Activated T-cell treated with anti-CD3 and anti-CD28 coated beads, Interleukin-2, amount 50 U/mL, for 72 hours (primary cell): ENCODE measurements at regions not wholly inside any gene's neighbourhood (a gene's known extent, or its start where the extent isn't known, plus 50 kb on each side); places are given as distances from the start of the nearest gene placed in this dataset.

Experiments
- ATAC-seq, 2 donors: fragments of 150-1000 bp; cut with Tn5 transposase; replicated peaks in 1 of 2; 2 replicates each; pipeline ENCODE4 v1.10.0; 2021; ENCODE audit warnings: moderate library complexity in 2 of 2, mild to moderate bottlenecking in 1 of 2
- DNase-seq, 2 donors: peaks; one replicate each; pipeline ENCODE4 v3.0.0; 2021 to 2022; ENCODE audit warnings: mixed read lengths in 1 of 2
- H3K27ac Mint-ChIP-seq: one replicate; pipeline ENCODE4 v1.8.0; 2022; ENCODE audit warnings: mild to moderate bottlenecking, moderate library complexity, mixed read lengths
- H3K27me3 Mint-ChIP-seq: one replicate; pipeline ENCODE4 v1.8.0; 2022; ENCODE audit warnings: low read depth, mixed read lengths
- H3K36me3 Mint-ChIP-seq, 2 donors: one replicate each; pipeline ENCODE4 v1.8.0; 2022; ENCODE audit warnings: mixed read lengths in 2 of 2, mild to moderate bottlenecking in 1 of 2; ENCODE audit not compliant: insufficient read depth in 2 of 2
- H3K4me1 Mint-ChIP-seq: one replicate; pipeline ENCODE4 v1.8.0; 2022; ENCODE audit warnings: low read depth, mixed read lengths
- H3K4me3 Mint-ChIP-seq, 2 donors: one replicate each; pipeline ENCODE4 v1.8.0; 2022; ENCODE audit warnings: mild to moderate bottlenecking in 2 of 2, mixed read lengths in 2 of 2, moderate library complexity in 2 of 2
- H3K9me3 Mint-ChIP-seq, 2 donors: one replicate each; pipeline ENCODE4 v1.8.0; 2022; ENCODE audit warnings: mixed read lengths in 2 of 2

GRCh38 chr13:83414393-83414792 lies 467.9 kb downstream of the SLITRK1 start:
- no peak overlapping the region for H3K4me3 Mint-ChIP-seq
- H3K27ac Mint-ChIP-seq, result no peak overlapping the region
- H3K36me3 Mint-ChIP-seq, result peaks cover 0 to 3% of the 10 kb centered on the region in 2 donors
- no peaks in the 10 kb centered on the region for H3K4me1 Mint-ChIP-seq
- H3K9me3 Mint-ChIP-seq, result peaks cover 4 to 10% of the 10 kb centered on the region in 2 donors
- H3K27me3 Mint-ChIP-seq, result no peaks in the 10 kb centered on the region
- no peak for DNase-seq
- no peak for ATAC-seq

DNA sequence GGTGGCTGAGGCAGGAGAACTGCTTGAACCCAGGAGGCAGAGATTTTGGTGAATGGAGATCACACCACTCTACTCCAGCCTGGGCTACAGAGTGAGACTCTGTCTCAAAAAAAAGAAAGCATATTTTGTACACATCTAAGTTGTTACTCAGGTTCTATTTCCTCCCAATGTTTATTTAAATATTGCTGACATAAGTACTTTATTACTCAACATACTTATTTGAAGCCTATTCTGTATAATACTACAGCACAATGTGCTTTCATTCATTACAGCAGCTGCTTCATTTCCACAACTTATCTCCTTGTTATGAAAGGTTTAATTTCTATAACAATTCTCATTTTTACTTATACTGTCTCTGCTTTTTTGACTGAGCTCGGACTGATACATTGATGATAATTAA lies 495.7 kb downstream of the SLITRK1 start:
- Mint-ChIP-seq H3K27me3 (no peaks in the 10 kb centered on the region), H3K9me3 (peaks cover 0 to 8% of the 10 kb centered on the region in 2 donors), H3K27ac (no peak overlapping the region), H3K36me3 (no peaks in the 10 kb centered on the region), H3K4me3 (no peak overlapping the region), H3K4me1 (no peaks in the 10 kb centered on the region)
- DNase-seq (no peak), ATAC-seq (no peak)

- H3K4me1 Mint-ChIP-seq, result no peaks in the 10 kb centered on the region
- no peaks in the 10 kb centered on the region for H3K27me3 Mint-ChIP-seq
- ATAC-seq, result no peak
- H3K9me3 Mint-ChIP-seq, result peaks cover 0 to 1% of the 10 kb centered on the region in 2 donors
- DNase-seq, result no peak
- H3K27ac Mint-ChIP-seq, result no peak overlapping the region
- no peaks in the 10 kb centered on the region for H3K36me3 Mint-ChIP-seq
- H3K4me3 Mint-ChIP-seq, result no peak overlapping the region
These were observed 503.4 kb downstream of the SLITRK1 start for GRCh38 chr13:83378908-83379307.

- ATAC-seq (no peak), DNase-seq (no peak)
- Mint-ChIP-seq H3K9me3 (peaks cover 2 to 8% of the 10 kb centered on the region in 2 donors), H3K4me3 (no peak overlapping the region), H3K27ac (no peak overlapping the region), H3K36me3 (peaks cover 0 to under 1% of the 10 kb centered on the region in 2 donors), H3K4me1 (no peaks in the 10 kb centered on the region), H3K27me3 (no peaks in the 10 kb centered on the region)
These were observed 504.8 kb downstream of the SLITRK1 start for GRCh38 chr13:83377491-83377890.

DNA sequence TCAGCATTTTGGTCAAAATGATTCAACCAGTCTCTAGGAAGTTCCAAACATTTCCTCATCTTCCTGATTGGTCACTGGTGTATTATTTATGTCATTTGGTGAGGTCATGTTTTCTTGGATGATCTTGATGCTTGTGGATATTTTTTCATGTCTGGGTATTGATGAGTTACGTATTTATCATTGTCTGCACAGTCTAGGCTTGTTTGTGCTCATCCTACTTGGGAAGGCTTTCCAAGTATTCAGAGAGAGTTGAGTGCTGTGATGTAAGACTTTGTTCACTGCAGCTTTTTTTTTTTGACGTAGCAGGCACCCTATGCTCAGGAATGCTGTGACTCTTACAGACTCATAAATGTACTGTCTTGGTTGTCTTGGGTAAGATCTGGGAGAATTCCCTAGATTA lies 509.5 kb downstream of the SLITRK1 start:
- ATAC-seq (no peak), DNase-seq (no peak)
- Mint-ChIP-seq H3K4me1 (no peaks in the 10 kb centered on the region), H3K36me3 (peaks cover 0 to 1% of the 10 kb centered on the region in 2 donors), H3K27ac (no peak overlapping the region), H3K4me3 (no peak overlapping the region), H3K9me3 (peaks cover 7 to 8% of the 10 kb centered on the region in 2 donors), H3K27me3 (no peaks in the 10 kb centered on the region)

DNA sequence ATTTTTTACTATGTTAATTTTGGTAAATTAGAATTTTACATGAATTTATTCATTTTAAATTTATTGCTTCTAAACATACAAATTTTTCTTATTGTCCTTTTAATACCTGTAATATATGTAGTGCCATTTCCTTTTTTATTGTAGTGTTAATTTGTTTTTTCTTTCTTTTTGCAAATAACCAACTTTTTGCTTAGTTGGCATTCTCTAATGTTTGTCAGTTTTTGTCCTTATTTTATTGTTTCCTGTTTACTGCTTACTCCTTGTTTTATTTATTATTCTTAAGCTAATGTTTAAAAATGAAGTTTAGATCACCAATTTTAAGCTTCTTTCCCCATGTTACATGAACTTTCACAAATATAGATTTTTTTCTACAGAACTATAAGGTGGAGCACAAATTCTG lies 516.6 kb downstream of the SLITRK1 start:
- Mint-ChIP-seq H3K9me3 (peaks cover 6 to 9% of the 10 kb centered on the region in 2 donors), H3K27ac (no peak overlapping the region), H3K4me3 (no peak overlapping the region), H3K36me3 (no peaks in the 10 kb centered on the region), H3K27me3 (no peaks in the 10 kb centered on the region), H3K4me1 (no peaks in the 10 kb centered on the region)
- ATAC-seq (no peak), DNase-seq (no peak)

DNA sequence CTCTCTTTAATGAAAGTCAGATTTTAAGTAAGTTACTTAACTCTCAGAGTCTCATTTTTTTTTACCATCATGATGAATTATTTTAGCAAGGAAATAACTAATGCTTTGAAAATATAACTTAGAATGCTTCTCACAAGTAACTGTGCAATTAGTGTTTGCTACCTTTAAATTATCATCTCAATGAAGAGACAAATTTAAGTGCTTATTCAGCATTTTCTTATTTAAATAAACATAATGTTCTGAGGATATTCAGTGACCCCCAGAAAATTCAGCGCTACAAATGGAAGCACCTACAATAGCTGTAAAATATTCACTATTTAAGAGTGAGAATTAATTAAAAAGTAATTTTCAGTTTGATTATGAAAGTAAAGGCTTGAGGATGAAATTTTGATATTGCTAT lies 527.2 kb downstream of the SLITRK1 start:
- ATAC-seq, result no peak
- Mint-ChIP-seq H3K9me3 (peaks cover 0 to 2% of the 10 kb centered on the region in 2 donors), H3K27ac (no peak overlapping the region)

GRCh38 chr13:83352391-83352790 lies 529.9 kb downstream of the SLITRK1 start:
- no peak overlapping the region for H3K4me3 Mint-ChIP-seq
- DNase-seq (no peak), ATAC-seq (no peak)
- peaks cover 0 to 2% of the 10 kb centered on the region in 2 donors for H3K9me3 Mint-ChIP-seq
- no peak overlapping the region for H3K27ac Mint-ChIP-seq
- H3K36me3 Mint-ChIP-seq, result no peaks in the 10 kb centered on the region
- no peaks in the 10 kb centered on the region for H3K27me3 Mint-ChIP-seq
- no peaks in the 10 kb centered on the region for H3K4me1 Mint-ChIP-seq

More for the DNA sequence above, 527.2 kb downstream of the SLITRK1 start:
- H3K36me3 Mint-ChIP-seq, result no peaks in the 10 kb centered on the region
- no peak for DNase-seq
- H3K4me3 Mint-ChIP-seq, result no peak overlapping the region
- no peaks in the 10 kb centered on the region for H3K27me3 Mint-ChIP-seq
- H3K4me1 Mint-ChIP-seq, result no peaks in the 10 kb centered on the region

DNA sequence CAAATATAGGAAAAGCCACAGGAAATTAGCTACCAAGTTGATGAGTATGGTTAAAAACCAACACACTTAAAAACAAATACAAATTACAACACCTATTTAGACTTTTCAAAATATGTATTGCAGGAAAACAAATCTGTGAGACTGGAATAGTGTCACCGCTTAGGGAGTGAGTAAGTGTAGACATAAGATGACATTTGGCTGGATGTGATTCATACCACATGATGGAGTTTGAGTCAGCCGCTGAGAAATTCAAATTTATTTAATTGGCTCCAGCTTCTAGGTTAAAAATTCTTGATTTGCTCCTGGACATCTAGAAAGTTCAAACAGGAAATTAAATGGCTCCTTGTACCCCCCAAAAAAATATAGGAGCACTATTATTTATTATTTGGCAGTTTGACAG lies 531.7 kb downstream of the SLITRK1 start:
- Mint-ChIP-seq H3K4me3 (no peak overlapping the region), H3K27ac (no peak overlapping the region), H3K4me1 (no peaks in the 10 kb centered on the region), H3K9me3 (peaks cover 0 to 4% of the 10 kb centered on the region in 2 donors), H3K36me3 (no peaks in the 10 kb centered on the region), H3K27me3 (no peaks in the 10 kb centered on the region)
- ATAC-seq (no peak), DNase-seq (no peak)

DNA sequence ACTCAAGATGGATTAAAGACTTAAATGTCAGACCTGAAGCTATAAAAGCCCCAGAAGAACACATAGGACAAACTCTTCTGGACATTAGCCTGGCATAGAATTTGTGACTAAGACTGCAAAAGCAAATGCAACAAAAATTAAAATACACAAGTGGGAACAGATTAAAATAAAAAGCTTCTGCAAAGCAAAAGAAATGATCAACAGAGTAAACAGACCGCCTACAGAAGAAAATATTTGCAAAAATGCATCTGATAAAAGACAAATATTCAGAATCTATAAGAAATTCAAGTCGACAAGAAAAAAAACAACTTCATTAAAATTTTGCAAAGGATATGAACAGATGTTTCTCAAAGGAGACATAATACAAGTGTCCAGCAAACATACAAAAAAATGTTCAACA lies 537.8 kb downstream of the SLITRK1 start:
- H3K27ac Mint-ChIP-seq, result no peak overlapping the region
- no peaks in the 10 kb centered on the region for H3K4me1 Mint-ChIP-seq
- H3K9me3 Mint-ChIP-seq, result peaks cover 4% of the 10 kb centered on the region in 2 donors
- no peak for DNase-seq
- no peaks in the 10 kb centered on the region for H3K27me3 Mint-ChIP-seq
- H3K36me3 Mint-ChIP-seq, result no peaks in the 10 kb centered on the region
- ATAC-seq, result no peak
- no peak overlapping the region for H3K4me3 Mint-ChIP-seq

DNA sequence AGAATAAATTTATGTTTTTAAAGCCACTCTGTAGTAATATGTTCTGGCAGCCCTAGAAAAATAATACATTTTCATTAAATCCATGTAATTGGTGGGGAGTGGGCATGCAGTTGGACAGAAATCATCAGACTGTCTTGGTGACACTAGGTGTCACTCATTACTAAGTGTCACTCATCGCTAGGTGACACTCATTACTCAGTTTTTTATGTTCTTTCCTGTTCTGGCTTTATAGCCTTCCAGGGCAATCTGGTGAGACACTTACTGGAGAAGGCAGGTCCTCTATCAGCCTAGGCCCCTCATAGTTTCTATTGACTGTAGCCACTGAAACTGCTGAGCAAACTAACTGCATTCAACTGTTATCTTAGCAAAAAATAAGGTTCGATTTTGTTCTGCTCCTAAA lies 542.1 kb downstream of the SLITRK1 start:
- Mint-ChIP-seq H3K27me3 (no peaks in the 10 kb centered on the region), H3K36me3 (no peaks in the 10 kb centered on the region), H3K27ac (no peak overlapping the region), H3K4me3 (no peak overlapping the region), H3K4me1 (no peaks in the 10 kb centered on the region), H3K9me3 (peaks cover 2 to 4% of the 10 kb centered on the region in 2 donors)
- ATAC-seq (no peak), DNase-seq (no peak)

DNA sequence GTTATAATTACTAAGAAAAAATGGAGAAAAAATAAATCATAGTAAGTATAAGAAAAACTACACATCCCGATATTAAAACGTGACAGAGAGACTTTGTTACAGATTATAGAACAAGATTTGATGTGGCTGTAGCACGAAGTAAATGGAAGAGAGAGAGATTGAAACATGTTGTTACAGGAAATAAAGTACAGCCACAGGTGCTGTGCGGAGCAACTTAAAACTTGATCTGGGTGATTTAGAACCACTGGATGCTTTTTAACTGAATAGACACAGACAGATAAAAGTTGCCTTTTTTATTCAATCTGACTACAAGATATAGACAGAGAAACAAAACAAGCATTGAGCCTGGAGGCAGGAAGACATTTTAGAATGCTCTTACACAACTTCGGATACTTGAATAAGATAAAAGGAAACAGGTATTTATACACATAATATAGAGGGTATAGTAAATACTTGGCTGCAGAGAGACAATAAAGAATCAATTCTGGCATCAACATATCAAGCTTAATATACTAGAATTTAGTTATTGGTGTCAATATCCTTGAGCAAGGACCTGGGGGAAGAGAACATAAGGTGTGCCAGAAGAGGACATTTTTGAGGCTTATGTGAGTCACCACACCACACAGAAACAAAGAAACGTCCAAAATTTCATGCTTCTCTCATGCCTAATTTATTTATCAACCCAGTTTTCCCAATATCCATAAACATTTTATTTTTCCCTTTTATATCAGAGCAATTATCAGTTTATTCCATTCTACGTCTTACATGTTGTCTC lies 548.5 kb downstream of the SLITRK1 start:
- no peak for DNase-seq
- Mint-ChIP-seq H3K9me3 (peaks cover 2 to 6% of the 10 kb centered on the region in 2 donors), H3K27ac (no peak overlapping the region), H3K27me3 (no peaks in the 10 kb centered on the region), H3K4me3 (no peak overlapping the region), H3K4me1 (no peaks in the 10 kb centered on the region), H3K36me3 (no peaks in the 10 kb centered on the region)
- ATAC-seq, result no peak

- H3K4me3 Mint-ChIP-seq, result no peak overlapping the region
- ATAC-seq (no peak), DNase-seq (no peak)
- H3K4me1 Mint-ChIP-seq, result no peaks in the 10 kb centered on the region
- H3K36me3 Mint-ChIP-seq, result no peaks in the 10 kb centered on the region
- H3K27ac Mint-ChIP-seq, result no peak overlapping the region
- H3K9me3 Mint-ChIP-seq, result peaks cover 4 to 8% of the 10 kb centered on the region in 2 donors
- no peaks in the 10 kb centered on the region for H3K27me3 Mint-ChIP-seq
These were observed 549.5 kb downstream of the SLITRK1 start for GRCh38 chr13:83332751-83333150.

DNA sequence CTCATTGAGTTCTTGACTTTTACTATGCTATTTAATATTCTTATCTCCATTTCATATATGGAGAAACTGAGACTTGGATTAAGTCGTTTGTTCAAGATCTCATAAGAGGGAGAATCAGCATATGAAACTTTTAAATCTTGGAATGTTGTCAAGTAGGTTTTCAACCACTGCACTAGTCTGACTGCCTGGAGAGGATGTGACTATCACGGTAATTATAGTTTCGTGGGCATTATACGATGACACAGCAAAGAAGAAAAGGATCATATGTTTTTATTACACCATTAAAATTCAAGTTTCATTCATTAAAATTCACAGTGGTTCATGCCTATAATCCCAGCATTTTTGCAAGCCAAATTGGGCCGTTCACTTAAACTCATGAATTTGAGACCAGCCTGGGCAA lies 555.2 kb downstream of the SLITRK1 start:
- ATAC-seq (no peak), DNase-seq (no peak)
- no peak overlapping the region for H3K4me3 Mint-ChIP-seq
- H3K9me3 Mint-ChIP-seq, result peaks cover 6 to 11% of the 10 kb centered on the region in 2 donors
- no peaks in the 10 kb centered on the region for H3K4me1 Mint-ChIP-seq
- no peak overlapping the region for H3K27ac Mint-ChIP-seq
- no peaks in the 10 kb centered on the region for H3K27me3 Mint-ChIP-seq
- H3K36me3 Mint-ChIP-seq, result no peaks in the 10 kb centered on the region
